Activated T-cell treated with anti-CD3 and anti-CD28 coated beads for 48 hours (primary cell): ENCODE measurements at regions not wholly inside any gene's neighbourhood (a gene's known extent, or its start where the extent isn't known, plus 50 kb on each side); places are given as distances from the start of the nearest gene placed in this dataset.
"Not testable (repeated sequence)": the region's sequence is repeated elsewhere in the genome, so short reads cannot be mapped to it uniquely, and the experiment has no call there.

Experiments
- DNase-seq: peaks from one replicate; pipeline ENCODE4 v3.0.0-alpha.2; 2020; ENCODE audit warnings: low read depth

DNA sequence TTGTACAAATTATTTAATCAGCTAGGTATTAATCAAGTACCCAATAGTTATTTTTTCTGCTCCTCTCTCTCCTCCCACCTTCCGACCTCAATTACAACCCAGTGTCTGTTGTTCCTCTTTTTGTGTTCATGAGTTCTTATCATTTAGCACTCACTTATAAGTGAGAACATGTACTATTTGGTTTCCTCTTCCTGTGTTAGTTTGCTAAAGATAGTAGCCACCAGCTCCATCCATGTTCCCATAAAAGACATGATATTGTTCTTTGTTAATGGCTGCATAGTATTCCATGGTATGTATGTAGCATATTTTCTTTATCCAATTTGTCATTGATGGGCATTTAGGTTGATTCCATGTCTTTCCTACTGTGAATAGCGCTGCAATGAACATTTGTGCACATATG, 652.8 kb upstream of the CITED2 start:
- no peak for DNase-seq

DNA sequence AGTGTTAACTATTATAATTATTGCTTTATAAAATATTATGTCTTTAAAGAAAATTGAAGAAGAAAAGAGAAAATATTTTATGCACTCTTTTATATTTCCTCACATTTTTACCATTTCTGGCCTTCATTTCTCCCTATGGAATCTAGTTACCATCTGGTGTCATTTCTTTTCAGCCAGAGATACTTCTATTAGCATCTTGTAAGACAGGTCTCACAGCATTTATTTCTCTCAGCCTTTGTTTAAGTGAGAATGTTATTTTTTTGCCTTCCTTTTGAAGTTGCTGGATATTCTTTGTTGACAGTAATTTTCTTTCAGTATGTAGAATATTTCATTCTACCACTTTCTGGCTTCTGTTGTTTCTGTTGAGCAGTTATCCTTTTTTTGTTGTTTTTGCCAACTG, 652.1 kb upstream of the CITED2 start:
- no peak for DNase-seq

DNA sequence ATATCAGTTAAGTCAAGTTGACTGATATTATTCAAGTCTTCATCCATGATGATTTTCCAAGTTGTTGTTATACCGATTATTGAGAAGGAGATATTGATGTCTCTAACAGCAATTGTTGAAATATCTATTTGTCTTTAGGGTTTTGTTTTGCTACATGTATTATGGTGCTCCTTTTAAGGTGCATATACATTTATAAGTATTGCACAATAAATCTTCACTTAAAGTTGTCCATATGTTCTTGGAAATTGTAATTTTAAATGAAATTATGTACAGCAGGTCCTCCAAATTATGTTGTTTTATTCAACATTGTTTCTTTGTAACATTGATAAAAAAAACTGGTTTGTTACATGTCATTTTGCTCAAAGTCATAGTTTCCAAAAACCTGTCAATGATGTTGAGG, 650.7 kb upstream of the CITED2 start:
- no peak for DNase-seq

DNA sequence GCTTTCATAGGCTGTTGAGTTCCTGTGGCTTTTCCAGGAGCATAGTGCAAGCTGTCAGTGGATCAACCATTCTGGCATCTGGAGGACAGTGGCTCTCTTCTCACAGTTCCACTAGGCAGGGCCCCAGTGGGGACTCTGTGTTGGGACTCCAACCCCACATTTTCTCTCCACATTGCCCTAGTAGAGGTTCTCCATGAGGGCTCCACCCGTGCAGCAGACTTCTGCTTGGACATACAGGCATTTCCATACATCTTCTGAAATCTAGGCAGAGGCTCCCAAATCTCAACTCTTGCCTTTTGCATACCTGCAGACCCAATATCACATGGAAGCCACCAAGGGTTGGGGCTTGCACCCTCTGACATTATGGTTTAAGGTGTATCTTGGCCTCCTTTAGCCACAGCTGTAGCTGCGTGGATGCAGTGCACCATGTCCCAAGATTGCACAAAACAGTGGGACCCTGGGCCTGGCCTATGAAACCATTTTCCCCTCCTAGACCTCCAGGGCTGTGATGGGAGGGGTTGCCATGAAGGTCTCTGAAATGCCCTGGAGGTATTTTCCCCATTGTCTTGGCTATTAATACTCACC, 645.9 kb upstream of the CITED2 start:
- no peak for DNase-seq

DNA sequence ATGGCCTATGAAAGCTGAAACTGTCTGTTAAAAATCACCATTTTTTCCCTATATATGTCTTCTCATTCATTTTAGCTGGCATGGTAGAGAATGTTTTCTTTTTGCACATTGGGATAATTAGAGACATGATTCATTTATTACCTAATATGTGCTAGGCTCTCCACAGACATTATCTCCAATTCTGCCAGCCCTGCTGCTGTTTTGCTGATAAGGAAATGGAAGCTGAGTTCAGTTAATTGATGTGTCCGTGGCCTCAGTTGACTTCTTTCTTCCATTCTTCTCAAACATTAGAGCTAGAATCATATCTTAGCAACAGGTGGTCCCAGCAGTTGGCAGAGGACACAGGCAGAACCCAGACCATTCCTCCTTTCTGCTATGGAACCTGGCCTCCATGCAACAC, 644.1 kb upstream of the CITED2 start:
- DNase-seq = no peak

DNA sequence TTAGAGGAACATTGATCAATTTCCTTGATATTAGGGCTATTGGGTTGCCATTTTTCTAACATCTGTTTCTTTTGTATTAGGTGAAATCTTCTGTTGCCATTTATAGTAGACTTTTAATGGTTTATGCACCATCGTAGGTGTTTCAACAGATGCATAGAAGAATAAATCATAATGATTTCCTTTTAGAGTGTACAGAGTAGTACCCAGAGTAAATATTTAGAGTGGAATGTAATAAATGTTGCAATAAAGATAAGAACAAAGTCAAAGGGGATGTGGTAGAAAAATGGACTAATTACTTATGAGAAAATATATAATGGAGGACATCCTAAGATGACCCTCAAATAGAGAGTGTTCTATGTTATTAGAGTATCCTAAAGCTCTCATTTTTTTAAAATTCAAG, 643.0 kb upstream of the CITED2 start:
- DNase-seq = no peak

DNA sequence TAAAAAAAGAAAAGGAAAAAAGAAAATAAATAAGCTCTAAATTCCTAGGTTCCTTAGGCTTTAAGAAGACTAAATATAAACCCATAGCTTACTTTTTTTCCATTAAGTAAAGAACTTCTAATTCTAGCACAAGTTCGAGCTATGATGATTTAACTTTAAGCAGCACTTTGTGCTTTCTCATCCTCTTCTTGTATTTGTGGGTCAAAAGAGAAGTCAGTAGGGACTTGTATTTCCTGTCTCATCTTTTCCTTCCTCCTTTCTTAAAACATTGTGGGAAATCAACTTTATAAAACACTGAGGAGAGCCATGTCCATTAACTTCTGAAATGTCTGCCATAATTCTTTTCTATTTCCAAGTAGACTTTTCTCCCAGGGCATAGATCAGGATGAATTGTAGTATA, 637.7 kb upstream of the CITED2 start:
- DNase-seq = no peak

DNA sequence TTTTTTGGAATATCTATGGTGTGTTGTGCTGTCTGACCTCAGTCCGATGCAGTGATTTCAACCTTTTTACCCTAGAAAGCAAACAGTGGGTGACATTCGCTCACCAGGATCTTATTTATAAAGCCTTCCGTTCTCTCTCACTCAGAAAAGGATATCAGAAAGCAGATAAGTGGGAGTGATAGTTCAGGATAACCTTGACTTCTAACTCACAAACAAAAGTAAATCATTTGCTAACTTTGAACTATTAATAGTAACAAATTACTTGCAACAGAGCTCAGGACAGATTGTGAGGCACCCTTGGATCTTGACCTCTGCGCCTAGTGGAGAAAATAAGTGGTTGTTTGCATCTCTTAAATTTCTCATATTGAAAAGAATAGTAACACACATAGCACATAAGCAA, 637.1 kb upstream of the CITED2 start:
- DNase-seq = no peak

DNA sequence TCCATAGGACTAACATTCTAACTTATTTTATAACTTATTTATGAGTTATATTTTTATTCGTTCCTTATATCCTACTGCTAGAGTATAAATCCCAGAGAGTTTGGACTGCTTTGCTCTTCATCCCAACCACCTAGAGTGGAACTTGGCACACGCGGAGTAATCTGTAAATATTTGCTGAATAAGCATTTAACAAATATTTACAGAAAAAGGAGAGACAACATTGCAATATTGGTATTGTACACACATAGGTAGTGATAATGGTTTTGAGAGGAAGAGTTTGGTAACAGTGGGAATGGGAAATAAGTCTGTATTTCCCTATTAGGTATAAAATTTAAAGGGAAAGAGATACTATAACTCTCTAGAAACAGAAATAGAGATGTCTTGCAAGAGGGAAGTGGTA, 634.8 kb upstream of the CITED2 start:
- DNase-seq = no peak

DNA sequence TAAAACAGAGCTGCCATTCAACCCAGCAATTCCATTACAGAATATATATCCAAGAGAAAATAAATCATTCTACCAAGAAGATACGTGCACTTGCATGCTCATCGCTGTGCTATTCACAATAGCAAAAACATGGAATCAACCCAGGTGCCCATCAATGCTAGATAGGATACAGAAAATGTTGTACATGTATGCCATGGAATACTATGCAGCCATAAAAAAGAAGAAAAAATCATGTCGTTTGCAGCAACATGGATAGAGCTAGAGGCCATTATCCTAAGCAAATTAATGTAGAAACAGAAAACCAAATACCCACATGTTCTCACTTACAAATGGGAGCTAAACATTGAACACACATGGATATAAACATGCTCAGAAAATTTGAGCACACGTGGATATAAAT, 633.1 kb upstream of the CITED2 start:
- no peak for DNase-seq

DNA sequence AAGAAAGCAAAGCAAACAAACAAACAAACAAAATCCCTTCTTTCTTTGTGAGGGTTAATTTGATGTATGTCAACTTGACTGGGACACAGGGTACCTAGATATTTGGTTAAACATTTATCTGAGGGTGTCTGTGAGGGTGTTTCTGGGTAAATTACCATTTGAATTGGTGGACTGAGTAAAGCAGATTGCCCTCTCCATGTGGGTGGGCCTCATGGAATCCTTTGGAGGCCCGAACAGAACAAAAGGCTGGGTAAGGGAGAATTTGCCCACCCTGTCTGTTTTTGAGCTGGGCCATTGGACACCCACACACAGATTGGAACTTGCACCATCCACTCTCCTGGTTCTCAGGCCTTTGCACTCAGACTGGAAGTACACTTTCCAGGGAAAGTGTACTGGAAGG, 628.8 kb upstream of the CITED2 start:
- DNase-seq = no peak

DNA sequence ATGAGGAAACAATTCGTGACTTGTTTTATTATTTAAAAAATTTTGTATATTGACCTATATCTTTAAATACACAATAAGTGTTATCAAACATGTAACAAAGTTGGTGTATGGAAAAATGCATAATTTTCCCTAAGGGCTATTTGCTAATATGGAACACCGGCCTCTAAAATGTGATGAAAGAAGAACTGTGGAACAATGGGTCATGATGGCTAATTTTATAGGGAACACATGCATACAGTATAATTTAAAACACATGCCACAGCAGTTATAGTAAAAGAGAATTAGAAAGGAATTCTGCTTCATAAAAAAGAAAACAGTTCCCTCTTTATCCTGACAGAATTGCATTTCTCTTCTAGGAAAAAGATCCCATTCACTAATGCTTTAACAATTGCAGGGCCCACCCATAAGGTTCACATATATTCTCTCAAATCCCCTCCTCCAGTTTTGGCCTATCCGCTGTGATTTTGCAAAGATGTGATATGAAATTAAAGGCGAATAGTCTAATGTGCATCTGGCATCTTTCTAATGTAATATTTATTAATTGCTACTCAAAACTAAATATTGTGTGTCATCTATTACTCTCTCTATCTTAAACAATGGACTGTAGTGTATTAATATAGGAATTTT, 628.1 kb upstream of the CITED2 start:
- DNase-seq = no peak

DNA sequence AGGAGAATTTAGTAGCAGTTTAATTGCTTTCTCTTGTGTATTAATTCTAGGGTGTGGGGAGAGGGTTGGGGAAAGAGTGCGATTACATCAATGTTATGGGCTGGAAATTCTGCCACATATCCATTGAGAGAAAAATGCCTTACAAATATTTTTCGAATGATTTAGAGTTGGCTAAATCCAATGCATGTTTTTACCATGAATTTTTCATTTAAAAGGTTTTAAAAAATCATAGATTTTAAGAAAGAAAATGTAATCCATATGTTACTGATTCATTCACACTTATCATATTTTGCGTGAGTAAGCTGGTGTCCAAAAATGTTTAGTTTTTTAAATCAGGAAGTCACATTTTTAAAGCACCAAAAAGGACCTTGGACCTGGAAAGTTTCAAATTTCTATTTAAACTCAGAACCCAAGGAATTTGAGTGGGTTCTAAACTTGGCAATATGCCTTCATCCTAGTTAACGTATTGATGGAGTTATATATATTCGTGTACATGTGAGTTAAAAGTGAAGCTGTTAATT, 627.4 kb upstream of the CITED2 start:
- no peak for DNase-seq

DNA sequence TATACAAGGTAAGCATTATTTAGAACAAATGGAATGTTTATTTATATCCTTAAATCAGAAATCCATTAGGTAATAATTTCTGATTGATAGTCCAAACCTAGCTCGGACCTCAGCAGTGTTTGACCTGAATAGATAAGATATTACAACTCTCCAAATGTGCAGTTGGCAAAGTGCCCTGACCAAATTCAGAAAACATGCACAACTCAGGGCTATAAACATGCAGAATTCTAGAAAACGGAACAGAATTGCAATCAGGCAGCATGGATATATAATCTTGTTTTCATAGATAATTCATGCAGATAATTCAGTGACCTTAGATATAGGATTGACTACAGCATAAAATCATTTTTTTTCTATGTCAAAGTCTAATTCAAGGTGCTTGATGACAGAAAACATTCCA, 626.6 kb upstream of the CITED2 start:
- no peak for DNase-seq

DNA sequence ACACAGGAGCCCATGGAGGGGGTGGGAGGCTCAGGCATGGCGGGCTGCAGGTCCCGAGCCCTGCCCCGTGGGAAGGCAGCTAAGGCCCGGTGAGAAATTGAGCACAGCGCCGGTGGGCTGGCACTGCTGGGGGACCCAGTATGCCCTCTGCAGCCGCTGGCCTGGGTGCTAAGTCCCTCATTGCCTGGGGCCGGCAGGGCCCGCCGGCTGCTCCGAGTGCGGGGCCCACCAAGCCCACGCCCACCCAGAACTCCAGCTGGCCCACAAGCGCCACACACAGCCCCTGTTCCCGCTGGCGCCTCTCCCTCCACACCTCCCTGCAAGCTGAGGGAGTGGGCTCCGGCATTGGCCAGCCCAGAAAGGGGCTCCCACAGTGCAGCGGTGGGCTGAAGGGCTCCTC, 625.2 kb upstream of the CITED2 start:
- DNase-seq = not testable (repeated sequence)

DNA sequence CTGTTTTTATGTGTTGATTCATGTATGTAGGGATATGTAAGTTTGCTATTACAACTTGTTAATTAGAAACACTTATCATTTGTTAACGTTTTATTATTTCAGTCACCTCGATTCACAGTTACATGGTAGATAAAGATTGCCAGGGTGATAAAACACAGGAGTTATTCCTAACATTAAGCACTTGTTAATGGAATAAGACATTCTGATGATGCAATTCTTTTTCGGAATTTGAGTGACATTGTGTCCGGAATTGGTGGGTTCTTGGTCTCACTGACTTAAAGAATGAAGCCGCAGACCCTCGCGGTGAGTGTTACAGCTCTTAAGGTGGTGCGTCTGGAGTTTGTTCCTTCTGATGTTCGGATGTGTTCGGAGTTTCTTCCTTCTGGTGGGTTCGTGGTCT, 624.0 kb upstream of the CITED2 start:
- DNase-seq = not testable (repeated sequence)

DNA sequence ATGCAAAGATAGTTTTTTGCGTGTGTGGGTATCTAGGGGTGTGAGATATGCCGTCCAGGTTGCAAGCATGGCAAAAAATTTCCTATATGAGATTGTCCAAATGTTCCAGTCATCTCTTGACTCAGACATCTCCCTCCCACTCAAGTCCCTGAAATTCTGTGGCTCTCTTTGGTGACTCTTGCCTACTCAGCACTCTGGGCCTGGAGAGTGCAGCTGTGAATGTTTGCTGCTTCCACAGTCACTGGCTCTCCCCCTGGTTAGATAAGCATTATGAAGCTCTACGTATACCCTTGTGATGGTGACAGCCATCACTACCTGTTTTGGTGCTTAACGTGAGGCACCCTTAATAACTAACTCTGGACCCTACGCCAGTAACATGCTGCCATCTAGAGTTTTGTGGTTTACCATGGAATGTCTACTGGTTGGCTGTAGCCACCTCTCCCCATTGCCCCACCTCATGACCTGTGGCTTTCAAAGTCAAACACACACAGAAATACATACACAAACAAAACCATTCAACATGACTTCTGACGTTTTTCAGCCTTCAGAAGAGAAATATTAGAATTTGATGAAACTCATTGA, 621.9 kb upstream of the CITED2 start:
- no peak for DNase-seq

DNA sequence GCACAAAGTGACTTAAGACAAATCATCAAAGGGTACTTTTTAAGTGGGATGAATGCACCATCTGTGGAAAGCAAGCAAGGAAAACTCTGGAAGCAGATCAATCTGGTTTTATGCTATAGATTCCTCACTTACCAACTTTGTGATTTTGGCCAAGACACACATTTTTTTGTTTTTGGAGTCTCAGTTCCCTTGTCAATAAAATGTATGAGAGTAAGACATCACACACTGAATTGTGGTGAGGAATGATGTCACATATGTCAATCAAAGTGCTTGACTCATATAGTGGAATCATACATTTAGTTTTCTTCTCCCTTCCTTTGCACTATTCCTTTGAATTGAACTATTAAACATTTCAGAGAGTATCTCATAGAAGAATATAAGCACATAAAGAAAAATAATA, 620.5 kb upstream of the CITED2 start:
- DNase-seq = no peak

DNA sequence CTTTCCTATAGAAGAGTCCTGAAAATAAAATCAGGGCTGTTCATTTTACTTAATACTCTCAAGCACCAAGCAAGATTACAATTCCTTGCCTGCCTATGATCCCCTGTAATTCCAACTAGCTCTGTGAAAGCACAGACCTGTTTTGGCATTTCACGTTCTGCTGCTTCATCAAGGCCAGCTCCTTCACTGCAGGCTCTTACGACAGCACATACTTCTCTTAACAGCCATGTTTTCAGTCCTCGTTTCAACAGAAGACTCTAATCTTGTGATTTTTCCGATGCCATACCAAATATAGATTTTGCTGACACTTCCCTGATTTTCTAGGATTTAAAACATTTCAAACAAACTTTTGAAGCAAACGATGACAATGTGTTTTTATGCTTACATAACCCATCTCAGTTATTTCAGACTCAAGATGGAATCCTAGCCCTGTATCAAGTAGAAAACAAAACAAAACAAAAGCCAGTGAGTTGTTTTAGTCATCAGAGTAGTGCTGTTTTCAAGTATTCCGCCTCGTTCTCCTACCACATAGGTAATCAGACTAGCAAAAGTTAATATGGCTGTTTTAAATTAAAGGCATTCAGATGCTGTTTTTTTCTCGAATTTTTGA, 616.5 kb upstream of the CITED2 start:
- DNase-seq = no peak

DNA sequence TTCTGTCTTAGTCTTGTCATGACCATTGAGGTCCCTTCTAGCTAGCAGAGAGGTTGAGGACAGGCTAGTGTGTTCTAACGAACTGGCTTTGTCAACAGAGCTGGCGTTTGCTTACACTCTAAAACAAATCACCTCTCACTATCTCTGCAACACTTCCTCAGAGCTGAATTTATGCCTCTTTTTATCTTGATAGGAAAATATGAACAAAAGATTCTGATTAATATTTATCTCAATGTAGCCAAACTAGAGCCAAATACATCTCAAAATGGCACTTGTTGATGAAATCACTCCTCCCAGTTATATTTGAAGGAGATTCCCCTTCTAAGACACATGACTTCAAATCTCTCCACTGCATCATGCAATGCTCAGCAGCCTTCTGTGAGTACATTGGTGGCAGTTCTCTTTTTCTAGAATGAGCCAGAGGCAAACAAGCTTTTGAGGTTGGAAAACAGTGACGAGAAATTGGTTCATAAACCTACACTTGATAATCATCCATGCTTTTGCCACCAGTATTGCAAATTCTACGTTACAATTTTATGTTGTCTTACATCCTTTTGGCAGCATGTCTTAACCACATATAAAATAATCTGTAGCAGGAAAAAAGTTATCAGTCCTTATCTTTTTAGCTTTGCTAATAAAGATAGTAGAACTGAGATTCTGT, 615.7 kb upstream of the CITED2 start:
- no peak for DNase-seq

DNA sequence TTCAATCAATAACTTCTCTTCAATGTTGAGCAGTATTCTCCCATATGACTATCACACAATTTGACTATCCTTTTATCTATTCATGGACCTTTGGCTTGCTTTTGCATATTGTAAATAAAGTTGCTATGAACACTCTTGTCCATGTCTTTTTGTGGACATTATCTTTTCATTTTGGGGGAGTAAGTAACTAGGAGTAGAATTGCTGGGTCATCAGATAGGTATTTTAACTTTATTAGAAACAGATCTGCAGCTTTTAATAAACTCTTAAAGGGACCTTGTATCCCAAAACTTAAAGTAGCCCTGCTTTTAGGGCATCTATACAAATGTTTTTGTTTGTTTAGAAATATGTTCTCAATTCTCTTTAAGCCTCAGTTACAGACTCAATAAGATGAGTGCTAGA, 614.2 kb upstream of the CITED2 start:
- DNase-seq = no peak

DNA sequence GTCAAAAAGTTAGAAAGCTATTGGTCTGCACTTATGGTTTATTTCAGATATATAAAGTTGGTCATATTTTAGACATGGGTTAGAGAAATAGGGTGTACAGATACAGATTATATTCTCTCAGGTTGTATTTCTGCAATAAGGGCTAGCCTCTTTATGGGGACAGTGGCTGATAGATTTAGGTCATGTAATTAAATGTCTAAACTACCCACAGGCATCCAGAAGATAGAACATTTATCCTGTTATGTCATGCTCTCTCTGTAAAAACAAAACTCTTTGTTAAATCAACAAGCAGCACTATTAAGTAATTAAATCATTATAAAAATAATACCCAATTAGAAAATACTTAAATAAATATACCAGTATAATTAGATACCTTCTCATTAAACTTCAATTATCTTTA, 612.6 kb upstream of the CITED2 start:
- no peak for DNase-seq

DNA sequence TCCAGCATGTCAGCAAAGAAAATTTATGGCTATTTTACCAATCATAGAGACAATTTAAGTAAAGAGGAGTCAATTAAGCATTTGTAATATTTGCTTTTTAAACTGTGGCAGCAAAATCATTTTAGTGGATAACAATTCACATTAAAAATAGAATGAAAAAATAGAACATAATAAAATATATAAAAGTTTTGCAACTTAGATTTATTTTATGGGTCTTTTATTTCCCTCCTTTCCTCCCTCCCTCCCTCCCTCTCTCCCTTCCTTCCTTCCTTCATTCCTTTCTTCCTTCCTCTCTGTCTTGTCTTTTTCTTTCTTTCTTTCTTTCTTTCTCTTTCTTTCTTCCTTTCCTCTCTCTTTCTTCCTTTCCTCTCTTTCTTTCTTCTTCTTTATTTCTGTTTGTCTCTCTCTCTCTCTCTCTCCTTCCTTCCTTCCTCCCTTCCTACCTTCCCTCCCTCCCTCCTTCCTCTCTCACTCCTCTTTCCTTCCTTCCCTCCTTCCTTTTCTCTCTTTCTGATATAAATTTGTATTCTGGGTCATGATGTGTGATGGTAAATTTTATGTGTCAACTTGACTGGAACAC, 610.9 kb upstream of the CITED2 start:
- DNase-seq = no peak
